A673 (cell line): ENCODE measurements at regions not wholly inside any gene's neighbourhood (a gene's known extent, or its start where the extent isn't known, plus 50 kb on each side); places are given as distances from the start of the nearest gene placed in this dataset.
"Not testable (repeated sequence)": the region's sequence is repeated elsewhere in the genome, so short reads cannot be mapped to it uniquely, and the experiment has no call there.

Experiments used
- CTCF ChIP-seq: fragments of 300-800, 200-600 bp; sonication (generic); conservative IDR thresholded peaks from 2 replicates; pipeline ENCODE4 v1.5.1; 2017; ENCODE audit warnings: low read depth, mild to moderate bottlenecking, antibody characterized with exemption, low read length, moderate library complexity, mixed read lengths
- EZH2 ChIP-seq: fragments of 200-600 bp; sonication (generic); IDR thresholded peaks from 2 replicates; pipeline ENCODE4 v1.6.1; 2017; ENCODE audit warnings: borderline replicate concordance, low read depth, mild to moderate bottlenecking, mixed read lengths, antibody characterized with exemption, low read length; ENCODE audit not compliant: poor library complexity, severe bottlenecking

GRCh38 chr1:189331071-189331470 lies 1146.6 kb downstream of the BRINP3 start:
- TF ChIP-seq CTCF, EZH2: not testable (repeated sequence)
